ENCODE measurements at regions not wholly inside any gene's neighbourhood (a gene's known extent, or its start where the extent isn't known, plus 50 kb on each side); places are given as distances from the start of the nearest gene placed in this dataset.

DNA sequence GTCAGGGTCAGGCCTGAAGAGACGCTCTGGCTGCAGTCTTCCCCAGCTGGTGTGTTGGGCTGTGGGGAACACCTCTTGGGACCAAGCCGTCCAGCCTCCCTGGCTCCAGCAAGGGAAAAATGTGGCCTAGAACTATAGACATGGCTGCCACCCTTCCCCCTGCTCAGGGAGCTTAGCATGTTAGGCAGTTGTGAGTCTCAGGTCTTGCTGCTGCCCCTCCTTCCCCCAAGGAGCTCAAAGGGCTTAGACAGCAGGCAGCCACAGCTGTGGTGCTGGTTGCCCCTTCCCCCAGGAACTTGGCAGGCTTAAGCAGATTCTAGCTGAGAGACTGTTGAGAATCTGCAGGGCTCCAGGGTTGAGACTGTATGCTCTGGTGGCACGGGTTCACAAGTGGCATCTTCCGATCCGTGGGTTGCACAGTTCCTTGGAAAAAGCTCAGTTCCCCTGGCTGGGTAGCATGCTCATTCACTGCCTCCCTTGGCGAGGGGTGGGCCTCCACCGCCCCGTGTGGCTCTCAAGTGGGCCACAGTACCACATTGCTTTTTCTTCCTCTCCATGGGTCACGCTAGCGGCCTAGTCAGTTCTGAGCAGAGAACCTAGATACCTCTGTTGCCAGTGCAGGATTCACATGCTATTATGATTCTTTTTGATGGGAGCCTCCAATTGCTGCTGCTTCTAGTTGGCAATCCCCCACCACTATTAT is 1258.6 kb downstream of the OLFM4 start:
- TF ChIP-seq, protein P1, sequence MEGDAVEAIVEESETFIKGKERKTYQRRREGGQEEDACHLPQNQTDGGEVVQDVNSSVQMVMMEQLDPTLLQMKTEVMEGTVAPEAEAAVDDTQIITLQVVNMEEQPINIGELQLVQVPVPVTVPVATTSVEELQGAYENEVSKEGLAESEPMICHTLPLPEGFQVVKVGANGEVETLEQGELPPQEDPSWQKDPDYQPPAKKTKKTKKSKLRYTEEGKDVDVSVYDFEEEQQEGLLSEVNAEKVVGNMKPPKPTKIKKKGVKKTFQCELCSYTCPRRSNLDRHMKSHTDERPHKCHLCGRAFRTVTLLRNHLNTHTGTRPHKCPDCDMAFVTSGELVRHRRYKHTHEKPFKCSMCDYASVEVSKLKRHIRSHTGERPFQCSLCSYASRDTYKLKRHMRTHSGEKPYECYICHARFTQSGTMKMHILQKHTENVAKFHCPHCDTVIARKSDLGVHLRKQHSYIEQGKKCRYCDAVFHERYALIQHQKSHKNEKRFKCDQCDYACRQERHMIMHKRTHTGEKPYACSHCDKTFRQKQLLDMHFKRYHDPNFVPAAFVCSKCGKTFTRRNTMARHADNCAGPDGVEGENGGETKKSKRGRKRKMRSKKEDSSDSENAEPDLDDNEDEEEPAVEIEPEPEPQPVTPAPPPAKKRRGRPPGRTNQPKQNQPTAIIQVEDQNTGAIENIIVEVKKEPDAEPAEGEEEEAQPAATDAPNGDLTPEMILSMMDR (IDR thresholded peaks at IDR 0.05; ENCODE audit: insufficient read depth, low read length, poor library complexity, severe bottlenecking), result no peak
- Histone ChIP-seq H3K4me3 (replicated peaks; ENCODE audit: low read depth, low read length) (no peak overlapping the region), H3K36me3 (ENCODE audit: control insufficient read depth, insufficient read depth, low read length) (no peaks in the 10 kb centered on the region), H3K27me3 (replicated peaks; ENCODE audit: control insufficient read depth, insufficient read depth, low read length) (no peaks in the 10 kb centered on the region)
- no peak for DNase-seq (ENCODE audit: extremely low read depth, insufficient read length)

DNA sequence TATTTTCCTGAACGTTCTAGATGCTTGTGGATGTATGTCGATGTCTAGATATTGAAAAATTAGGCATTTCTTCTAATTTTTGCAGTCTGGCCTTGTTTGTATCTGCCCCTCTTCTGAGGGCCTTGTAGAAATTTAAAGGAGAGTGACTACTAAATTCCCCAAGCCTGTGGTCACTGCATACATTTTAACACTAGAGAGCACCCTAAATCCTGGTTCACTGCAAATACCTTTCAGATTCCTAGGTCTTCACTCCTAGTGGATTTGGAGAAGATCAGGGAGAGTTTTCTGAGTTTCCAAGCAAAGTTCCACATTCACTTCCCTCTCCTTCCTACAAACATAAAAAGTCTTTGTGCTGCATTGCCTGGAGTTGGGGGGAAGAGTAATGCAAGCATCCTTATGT is 1272.5 kb downstream of the OLFM4 start:
- Histone ChIP-seq H3K36me3 (ENCODE audit: control insufficient read depth, insufficient read depth, low read length) (no peaks in the 10 kb centered on the region), H3K4me3 (replicated peaks; ENCODE audit: low read depth, low read length) (no peak overlapping the region), H3K27me3 (replicated peaks; ENCODE audit: control insufficient read depth, insufficient read depth, low read length) (no peaks in the 10 kb centered on the region)
- TF ChIP-seq, protein P1 (IDR thresholded peaks at IDR 0.05; ENCODE audit: insufficient read depth, low read length, poor library complexity, severe bottlenecking), result no peak
- no peak for DNase-seq (ENCODE audit: extremely low read depth, insufficient read length)

DNA sequence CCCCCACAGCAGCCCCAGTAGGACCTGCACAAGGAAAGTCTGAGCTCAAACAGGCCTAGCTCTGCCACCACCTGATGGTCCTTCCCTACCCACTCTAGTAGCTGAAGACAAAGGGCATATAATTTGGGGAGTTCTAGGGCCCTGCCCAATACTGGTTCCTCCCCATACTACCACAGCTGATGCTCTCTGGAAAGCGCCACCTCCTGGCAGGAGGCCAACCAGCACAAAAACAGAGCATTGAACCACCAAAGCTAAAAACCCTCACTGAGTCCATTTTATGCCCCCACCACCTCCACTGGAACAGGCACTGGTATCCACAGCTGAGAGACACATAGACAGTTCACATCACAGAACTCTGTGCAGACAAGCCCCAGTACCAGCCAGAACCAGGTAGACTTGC is 1276.8 kb downstream of the OLFM4 start:
- H3K4me3 ChIP-seq (replicated peaks; ENCODE audit: low read depth, low read length), result no peak overlapping the region
- H3K27me3 ChIP-seq (replicated peaks; ENCODE audit: control insufficient read depth, insufficient read depth, low read length), result no peaks in the 10 kb centered on the region
- TF ChIP-seq, protein P1 (IDR thresholded peaks at IDR 0.05; ENCODE audit: insufficient read depth, low read length, poor library complexity, severe bottlenecking), result no peak
- H3K36me3 ChIP-seq (ENCODE audit: control insufficient read depth, insufficient read depth, low read length), result no peaks in the 10 kb centered on the region
- DNase-seq (ENCODE audit: extremely low read depth, insufficient read length), result no peak

DNA sequence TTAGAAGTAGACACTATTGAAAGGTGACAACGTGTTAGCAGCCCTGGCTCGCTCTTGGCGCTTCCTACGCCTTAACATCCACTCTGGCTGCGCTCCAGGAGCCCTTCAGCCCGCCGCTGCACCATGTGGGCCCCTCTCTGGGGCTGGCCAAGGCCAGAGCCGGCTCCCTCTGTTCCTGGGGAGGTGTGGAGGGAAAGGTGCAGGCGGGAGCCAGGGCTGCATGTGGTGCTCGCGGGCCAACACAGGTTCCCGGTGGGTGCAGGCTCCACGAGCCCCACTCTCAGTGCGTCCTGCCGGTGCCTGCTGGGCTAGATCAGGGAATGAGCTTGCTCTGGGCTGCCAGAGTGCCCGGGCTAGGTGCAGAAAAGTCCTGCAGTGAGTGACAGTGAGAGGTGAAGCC is 1284.3 kb downstream of the OLFM4 start:
- H3K4me3 ChIP-seq (replicated peaks; ENCODE audit: low read depth, low read length), result no peak overlapping the region
- H3K36me3 ChIP-seq (ENCODE audit: control insufficient read depth, insufficient read depth, low read length), result no peaks in the 10 kb centered on the region
- no peak for DNase-seq (ENCODE audit: extremely low read depth, insufficient read length)
- no peaks in the 10 kb centered on the region for H3K27me3 ChIP-seq (replicated peaks; ENCODE audit: control insufficient read depth, insufficient read depth, low read length)
- TF ChIP-seq, protein P1 (IDR thresholded peaks at IDR 0.05; ENCODE audit: insufficient read depth, low read length, poor library complexity, severe bottlenecking), result no peak

DNA sequence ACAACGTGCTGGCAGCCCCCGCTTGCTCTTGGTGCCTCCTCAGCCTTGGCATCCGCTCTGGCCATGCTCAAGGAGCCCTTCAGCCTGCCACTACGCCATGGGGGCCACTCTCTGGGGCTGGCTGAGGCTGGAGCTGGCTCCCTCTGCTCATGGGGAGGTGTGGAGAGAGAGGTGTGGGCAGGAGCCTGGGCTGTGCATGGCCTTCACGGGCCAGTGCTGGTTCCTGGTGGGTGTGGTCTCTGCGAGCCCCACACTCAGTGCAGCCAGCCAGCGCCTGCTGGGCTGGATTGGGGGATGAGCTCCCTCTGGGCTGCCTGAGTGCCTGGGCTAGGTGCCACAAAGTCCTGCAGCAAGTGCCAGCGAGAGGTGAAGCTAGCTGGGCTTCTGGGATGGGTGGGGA is 1289.1 kb downstream of the OLFM4 start:
- TF ChIP-seq, protein P1 (IDR thresholded peaks at IDR 0.05; ENCODE audit: insufficient read depth, low read length, poor library complexity, severe bottlenecking), result no peak
- DNase-seq (ENCODE audit: extremely low read depth, insufficient read length), result no peak
- H3K27me3 ChIP-seq (replicated peaks; ENCODE audit: control insufficient read depth, insufficient read depth, low read length), result no peaks in the 10 kb centered on the region
- H3K4me3 ChIP-seq (replicated peaks; ENCODE audit: low read depth, low read length), result no peak overlapping the region
- no peaks in the 10 kb centered on the region for H3K36me3 ChIP-seq (ENCODE audit: control insufficient read depth, insufficient read depth, low read length)

DNA sequence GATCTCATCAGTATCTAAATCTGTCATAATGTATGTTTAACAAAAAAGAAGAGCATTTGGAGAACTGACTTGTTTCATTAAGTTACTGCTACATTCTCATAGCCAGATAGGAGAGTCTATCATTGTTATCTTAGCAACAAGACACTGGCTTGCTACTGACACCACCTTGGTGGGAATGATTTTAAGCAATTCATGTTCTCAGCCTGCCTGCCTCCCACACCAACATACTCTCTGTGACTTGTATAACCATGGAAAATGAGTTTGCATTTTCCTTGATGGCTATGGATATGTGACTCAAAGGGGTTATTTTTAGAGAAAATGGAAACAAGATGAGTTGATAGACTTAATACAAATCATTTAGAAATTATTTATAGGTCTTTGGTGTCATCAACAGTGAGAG is 1308.9 kb downstream of the OLFM4 start:
- no peaks in the 10 kb centered on the region for H3K27me3 ChIP-seq (replicated peaks; ENCODE audit: control insufficient read depth, insufficient read depth, low read length)
- H3K36me3 ChIP-seq (ENCODE audit: control insufficient read depth, insufficient read depth, low read length), result no peaks in the 10 kb centered on the region
- no peak overlapping the region for H3K4me3 ChIP-seq (replicated peaks; ENCODE audit: low read depth, low read length)
- no peak for DNase-seq (ENCODE audit: extremely low read depth, insufficient read length)
- TF ChIP-seq, protein P1 (IDR thresholded peaks at IDR 0.05; ENCODE audit: insufficient read depth, low read length, poor library complexity, severe bottlenecking), result no peak

Measured in GM06990 (cell line).